NB4 (cell line): ENCODE measurements at regions not wholly inside any gene's neighbourhood (a gene's known extent, or its start where the extent isn't known, plus 50 kb on each side); places are given as distances from the start of the nearest gene placed in this dataset.

Experiments used
- CTCF ChIP-seq: IDR thresholded peaks from one replicate; pipeline ENCODE4 v1.5.1; 2012; ENCODE audit warnings: low read depth, low read length
- MAX ChIP-seq: IDR thresholded peaks from 2 replicates; pipeline ENCODE4 v1.6.1; 2011; ENCODE audit warnings: low read depth, low read length
- MYC ChIP-seq: IDR thresholded peaks from 2 replicates; pipeline ENCODE4 v1.6.1; 2011; ENCODE audit warnings: low read depth, low read length
- POLR2A ChIP-seq: IDR thresholded peaks from 2 replicates; pipeline ENCODE4 v1.6.1; 2011; ENCODE audit warnings: mild to moderate bottlenecking; ENCODE audit not compliant: insufficient read length; ENCODE audit errors: extremely low read depth

DNA sequence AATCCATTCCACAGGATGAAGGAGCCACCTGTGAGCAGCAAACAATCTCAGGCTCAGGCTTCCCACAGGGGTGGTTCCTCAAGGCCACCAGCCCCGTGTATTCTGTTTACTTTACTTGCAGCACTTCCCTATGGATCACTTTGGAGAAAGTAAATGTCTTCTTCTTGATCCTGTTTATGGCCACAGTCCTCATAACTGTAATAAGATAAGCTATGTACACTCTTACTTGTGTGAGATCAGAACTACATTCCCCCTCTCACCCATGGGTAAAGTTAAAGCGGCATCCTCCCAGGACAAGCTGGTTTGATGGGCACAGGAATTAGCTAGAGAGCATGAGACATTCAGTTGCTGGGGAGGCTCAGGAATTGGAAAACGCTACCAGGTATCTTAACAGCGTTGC lies 86.1 kb downstream of the TMEM215 start:
- no peak for TF ChIP-seq POLR2A
- no peak for TF ChIP-seq CTCF
- TF ChIP-seq MYC, result no peak
- no peak for TF ChIP-seq MAX
